ENCODE measurements at regions not wholly inside any gene's neighbourhood (a gene's known extent, or its start where the extent isn't known, plus 50 kb on each side); places are given as distances from the start of the nearest gene placed in this dataset.

DNA sequence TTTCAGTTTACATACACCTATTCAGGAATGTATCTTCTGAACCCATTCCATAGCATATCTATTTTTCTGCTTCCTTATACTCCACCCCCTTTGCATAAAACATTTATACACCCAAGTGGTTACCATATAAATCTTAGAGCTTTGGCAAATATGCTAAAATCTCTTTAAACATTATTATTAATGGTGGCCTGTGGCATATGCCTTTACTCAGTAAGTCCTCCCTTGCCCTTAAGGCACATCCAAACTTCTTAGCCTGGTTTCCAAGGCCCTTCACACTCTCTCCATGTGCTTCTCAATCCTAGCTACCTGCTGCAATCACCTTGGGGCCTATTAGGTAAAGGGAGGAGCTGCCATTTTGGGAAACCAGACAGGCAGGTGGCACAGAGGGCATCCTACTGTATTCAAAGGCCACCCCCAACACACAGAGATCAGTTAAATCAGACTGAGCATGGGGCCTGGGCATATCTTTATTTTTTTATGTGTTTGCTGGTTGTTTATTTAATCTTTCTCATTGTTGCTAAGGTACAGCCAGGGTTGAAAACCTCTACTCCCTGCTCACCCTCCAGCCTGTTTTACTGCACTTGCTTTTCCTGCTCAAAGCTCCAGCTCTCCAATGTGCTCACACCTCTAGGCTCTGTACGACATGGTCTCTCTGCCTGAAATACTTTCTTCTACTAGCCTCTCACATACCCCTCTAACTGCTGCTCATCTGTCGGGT lies 242.8 kb upstream of the HNRNPA3 start:
- Histone ChIP-seq H3K4me3 (ENCODE audit: low read depth, low read length) (no peak overlapping the region), H3K27ac (ENCODE audit: low read depth, low read length) (no peak overlapping the region), H3K27me3 (ENCODE audit: control insufficient read depth, insufficient read depth, low read length) (no peaks in the 10 kb centered on the region), H3K9me3 (ENCODE audit: control insufficient read depth, insufficient read depth, low read length) (no peaks in the 10 kb centered on the region)
- no peak for DNase-seq (ENCODE audit: low read depth, low spot score)
- TF ChIP-seq, protein P1, sequence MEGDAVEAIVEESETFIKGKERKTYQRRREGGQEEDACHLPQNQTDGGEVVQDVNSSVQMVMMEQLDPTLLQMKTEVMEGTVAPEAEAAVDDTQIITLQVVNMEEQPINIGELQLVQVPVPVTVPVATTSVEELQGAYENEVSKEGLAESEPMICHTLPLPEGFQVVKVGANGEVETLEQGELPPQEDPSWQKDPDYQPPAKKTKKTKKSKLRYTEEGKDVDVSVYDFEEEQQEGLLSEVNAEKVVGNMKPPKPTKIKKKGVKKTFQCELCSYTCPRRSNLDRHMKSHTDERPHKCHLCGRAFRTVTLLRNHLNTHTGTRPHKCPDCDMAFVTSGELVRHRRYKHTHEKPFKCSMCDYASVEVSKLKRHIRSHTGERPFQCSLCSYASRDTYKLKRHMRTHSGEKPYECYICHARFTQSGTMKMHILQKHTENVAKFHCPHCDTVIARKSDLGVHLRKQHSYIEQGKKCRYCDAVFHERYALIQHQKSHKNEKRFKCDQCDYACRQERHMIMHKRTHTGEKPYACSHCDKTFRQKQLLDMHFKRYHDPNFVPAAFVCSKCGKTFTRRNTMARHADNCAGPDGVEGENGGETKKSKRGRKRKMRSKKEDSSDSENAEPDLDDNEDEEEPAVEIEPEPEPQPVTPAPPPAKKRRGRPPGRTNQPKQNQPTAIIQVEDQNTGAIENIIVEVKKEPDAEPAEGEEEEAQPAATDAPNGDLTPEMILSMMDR (IDR thresholded peaks at IDR 0.05; ENCODE audit: low read depth, low read length), result no peak
- CTCF ChIA-PET, result interaction anchor here (0.7 kb wide), 1 partner anchor 640 kb away, joined by 3 read pairs; no protein-coding TSS in a partner anchor
- POLR2A ChIA-PET, result no interaction called here

DNA sequence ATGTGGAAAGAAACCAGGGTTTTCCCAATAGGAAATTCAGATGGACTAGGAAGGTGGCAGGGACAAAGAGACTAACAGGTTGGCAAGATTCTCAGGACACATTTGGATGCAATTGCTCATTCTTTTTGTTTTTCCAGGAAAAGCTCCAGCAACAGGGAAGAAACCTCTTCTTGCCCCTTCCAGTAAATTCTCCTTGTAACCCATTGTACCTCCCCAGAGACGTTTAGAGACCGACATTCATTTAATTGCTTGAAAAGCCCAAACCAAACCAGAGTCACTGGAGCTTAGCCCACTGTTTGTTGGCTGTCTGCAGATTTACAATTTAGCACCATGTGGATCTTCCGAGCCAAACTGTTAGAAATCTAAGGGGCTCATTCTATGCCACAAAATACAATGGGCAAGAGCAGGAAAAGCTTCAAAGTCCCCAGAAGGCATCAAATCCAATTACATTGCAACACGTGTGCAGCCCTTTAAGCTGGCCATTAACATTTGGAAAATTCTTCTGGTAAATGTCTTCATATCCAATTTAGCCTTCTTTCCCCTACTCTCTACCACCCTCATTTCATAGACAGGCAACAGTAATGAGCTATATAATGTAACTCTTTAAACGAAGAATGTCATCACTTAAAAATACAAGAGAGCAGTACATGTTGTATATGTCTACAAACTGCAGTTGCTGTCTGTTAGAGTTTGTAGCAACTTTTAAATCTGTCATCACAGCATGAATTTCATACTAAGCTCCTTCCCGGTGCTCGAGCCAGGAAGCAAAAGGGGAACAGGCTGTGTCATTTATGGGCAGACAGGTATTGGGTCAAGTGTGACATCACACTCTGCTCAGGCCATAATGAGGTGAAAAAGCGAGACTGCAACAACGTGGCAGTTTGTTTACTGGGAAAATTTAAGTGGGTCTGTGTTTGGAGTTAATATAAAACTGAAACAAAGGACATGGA lies 235.6 kb upstream of the HNRNPA3 start:
- CTCF ChIA-PET, result interaction anchor here (1.3 kb wide), 1 partner anchor 171 kb away, joined by 3 read pairs; no protein-coding TSS in a partner anchor
- POLR2A ChIA-PET, result no interaction called here
- H3K9me3 ChIP-seq (ENCODE audit: control insufficient read depth, insufficient read depth, low read length), result no peaks in the 10 kb centered on the region
- no peak overlapping the region for H3K27ac ChIP-seq (ENCODE audit: low read depth, low read length)
- no peak for DNase-seq (ENCODE audit: low read depth, low spot score)
- TF ChIP-seq, protein P1 (IDR thresholded peaks at IDR 0.05; ENCODE audit: low read depth, low read length), result no peak
- no peak overlapping the region for H3K4me3 ChIP-seq (ENCODE audit: low read depth, low read length)
- peaks cover 2% of the 10 kb centered on the region for H3K27me3 ChIP-seq (ENCODE audit: control insufficient read depth, insufficient read depth, low read length)

DNA sequence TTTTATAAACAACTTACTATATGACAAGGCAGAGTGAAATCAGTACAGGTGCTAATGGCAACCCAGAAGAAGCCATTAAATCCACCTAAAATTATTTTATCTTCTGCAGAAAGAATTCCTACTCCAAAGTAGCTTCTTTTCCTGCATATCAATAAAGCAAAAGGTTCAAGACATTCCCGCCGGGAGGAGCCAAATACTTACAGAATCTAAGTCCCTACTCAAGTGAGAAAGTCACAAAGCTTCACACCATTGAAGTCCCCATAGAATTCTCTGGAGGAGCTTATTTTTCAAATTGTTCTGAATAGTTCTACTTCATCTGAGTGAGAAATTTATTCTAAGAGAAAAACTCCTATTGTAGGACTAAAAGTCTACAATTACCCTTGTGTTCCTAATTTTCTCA lies 233.7 kb upstream of the HNRNPA3 start:
- Histone ChIP-seq H3K4me3 (ENCODE audit: low read depth, low read length) (no peak overlapping the region), H3K27ac (ENCODE audit: low read depth, low read length) (no peak overlapping the region), H3K27me3 (ENCODE audit: control insufficient read depth, insufficient read depth, low read length) (peaks cover 2% of the 10 kb centered on the region), H3K9me3 (ENCODE audit: control insufficient read depth, insufficient read depth, low read length) (no peaks in the 10 kb centered on the region)
- ChIA-PET POLR2A (no interaction called here), CTCF (interaction anchor here (0.8 to 1.0 kb wide), 2 partner anchors 165 to 170 kb away, joined by 3 read pairs; no protein-coding TSS in a partner anchor)
- DNase-seq (ENCODE audit: low read depth, low spot score), result no peak
- TF ChIP-seq, protein P1 (IDR thresholded peaks at IDR 0.05; ENCODE audit: low read depth, low read length), result no peak

DNA sequence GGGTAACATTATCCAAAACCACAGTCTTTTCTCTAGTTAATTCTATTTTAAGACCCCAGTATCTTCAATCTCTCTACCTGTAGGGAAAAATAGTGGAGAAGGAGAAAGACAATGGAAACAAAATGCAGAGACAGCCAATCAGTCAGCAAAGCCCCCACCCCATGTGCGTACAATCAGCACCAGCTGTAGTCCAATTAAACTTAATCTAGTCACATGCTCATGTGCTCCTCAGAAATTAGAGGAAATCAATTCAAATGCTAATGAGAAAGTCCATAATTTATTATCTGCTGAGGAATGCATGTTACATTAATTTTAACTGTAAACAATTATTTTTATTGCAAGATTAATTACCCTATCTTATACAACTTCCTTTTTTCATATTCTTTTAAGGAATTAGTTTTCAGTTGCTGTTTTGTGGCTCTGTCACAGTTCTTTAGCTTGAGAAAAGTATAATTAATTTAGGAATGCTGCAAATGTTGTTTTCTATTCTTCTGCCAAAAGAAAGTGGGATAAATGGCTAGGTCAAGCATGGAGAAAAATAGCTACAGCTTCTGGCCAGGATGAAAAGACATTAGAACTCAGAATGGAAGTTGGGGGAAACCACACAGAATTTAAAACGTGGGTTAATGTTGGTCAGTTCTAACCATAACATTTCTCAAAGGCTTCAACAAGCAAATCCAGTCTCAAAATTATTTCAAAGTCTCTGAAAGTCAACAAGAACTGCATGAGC lies 232.4 kb upstream of the HNRNPA3 start:
- CTCF ChIA-PET, result interaction anchor here (1.0 kb wide), 1 partner anchor 169 kb away, joined by 3 read pairs; no protein-coding TSS in a partner anchor
- TF ChIP-seq, protein P1 (IDR thresholded peaks at IDR 0.05; ENCODE audit: low read depth, low read length), result no peak
- Histone ChIP-seq H3K4me3 (ENCODE audit: low read depth, low read length) (no peak overlapping the region), H3K27ac (ENCODE audit: low read depth, low read length) (no peak overlapping the region), H3K27me3 (ENCODE audit: control insufficient read depth, insufficient read depth, low read length) (peaks cover 2% of the 10 kb centered on the region), H3K9me3 (ENCODE audit: control insufficient read depth, insufficient read depth, low read length) (no peaks in the 10 kb centered on the region)
- POLR2A ChIA-PET, result no interaction called here
- DNase-seq (ENCODE audit: low read depth, low spot score), result no peak

Measured in AG04450 (cell line).